GM21723 (cell line): ENCODE measurements at regions not wholly inside any gene's neighbourhood (a gene's known extent, or its start where the extent isn't known, plus 50 kb on each side); places are given as distances from the start of the nearest gene placed in this dataset.
"Not testable (repeated sequence)": the region's sequence is repeated elsewhere in the genome, so short reads cannot be mapped to it uniquely, and the experiment has no call there.

Experiments
- ATAC-seq: cut with Tn5 transposase; IDR thresholded peaks from one replicate; pipeline ENCODE4 v1.9.1; 2021; ENCODE audit warnings: mild to moderate bottlenecking, moderate library complexity; ENCODE audit not compliant: unreplicated experiment

DNA sequence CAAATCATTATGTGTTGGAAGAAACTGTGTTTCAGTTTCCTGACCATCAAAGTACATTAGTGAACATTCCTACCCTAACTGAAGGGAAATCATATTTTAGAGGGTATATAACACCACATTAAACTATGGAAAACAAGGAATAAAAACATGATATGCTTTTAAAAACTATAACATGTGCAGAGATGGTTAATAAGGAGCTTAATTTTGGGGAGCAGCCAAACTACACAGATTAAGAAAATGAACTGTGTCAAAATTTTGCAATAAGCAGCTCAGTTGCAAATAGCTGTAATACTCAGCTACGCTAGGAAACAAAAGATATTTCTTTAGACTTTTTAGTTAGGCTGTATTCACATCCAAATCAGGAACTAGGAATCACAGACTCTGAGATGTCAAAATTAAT is 1115.7 kb upstream of the CELF2 start:
- ATAC-seq: no peak

- ATAC-seq: no peak
Observed at GRCh38 chr10:9910446-9910845, 1107.2 kb upstream of the CELF2 start.

DNA sequence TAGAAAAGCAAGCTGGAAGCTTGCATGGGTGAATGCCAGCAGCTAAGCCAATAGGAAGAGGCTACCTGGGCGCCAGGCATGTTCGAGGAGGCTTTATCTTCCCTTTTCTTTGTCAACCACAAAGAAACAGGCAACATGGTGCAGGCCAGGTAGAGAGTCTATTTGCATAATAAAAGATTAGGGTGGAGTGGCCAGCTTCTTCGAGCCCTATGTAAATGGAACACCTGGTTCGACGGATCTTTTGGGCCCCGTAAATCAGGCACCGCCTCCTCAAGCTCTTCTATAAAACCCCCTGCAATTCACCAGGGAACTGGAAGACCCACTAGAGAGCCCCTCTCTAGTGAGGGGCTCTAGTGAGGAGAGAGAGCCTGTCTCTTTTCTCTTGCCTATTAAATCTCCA is 1106.2 kb upstream of the CELF2 start:
- ATAC-seq: no peak

DNA sequence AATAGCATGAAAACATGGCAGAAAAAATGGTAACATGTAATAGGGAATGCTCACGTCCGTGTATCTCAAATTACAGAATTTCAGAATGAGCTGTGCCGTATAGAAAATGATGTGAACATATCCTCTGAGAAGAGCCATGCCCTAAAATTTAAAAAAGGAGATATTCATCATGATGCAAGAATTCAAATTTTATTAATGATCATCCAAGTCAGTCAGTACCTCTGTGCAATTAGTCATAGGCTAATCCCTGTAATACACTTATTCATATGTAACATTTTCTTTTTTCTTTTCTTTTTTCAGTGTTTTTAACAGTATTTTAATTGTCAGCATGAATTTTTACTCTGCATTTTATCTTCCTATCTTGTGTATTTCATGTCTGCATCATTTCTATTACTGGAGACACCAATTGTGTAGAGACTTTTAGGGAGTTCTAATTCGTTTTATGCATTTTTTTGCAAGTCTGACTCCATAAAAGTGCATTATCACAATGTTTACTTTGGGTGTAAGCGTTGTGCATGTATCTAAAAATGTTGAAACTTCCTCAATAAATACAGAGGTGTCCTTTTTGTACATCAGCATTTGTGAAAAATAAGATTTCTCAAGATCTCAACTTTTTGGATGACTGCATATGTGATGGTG is 1103.7 kb upstream of the CELF2 start:
- ATAC-seq: no peak

DNA sequence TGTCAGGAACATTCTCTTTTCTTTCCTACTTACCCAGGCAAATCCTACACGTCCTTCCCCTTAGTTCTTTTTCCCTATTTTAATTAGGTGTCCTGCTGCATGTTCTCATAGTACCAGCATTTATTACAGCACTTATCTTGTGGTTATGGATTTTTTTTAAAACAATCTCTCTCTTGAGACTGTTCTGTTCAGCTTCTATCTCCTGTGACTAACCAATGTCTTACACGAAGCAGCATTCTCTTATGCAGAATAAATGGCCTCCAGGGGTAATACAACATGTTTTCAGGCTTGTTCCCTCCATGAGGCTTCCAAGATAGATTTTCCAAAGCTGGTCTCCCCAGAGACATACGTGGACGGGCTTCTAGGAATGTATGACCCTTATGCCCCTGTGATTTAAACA is 1096.1 kb upstream of the CELF2 start:
- ATAC-seq: no peak

- no peak for ATAC-seq
Observed at GRCh38 chr10:9922126-9922870, 1095.4 kb upstream of the CELF2 start.

DNA sequence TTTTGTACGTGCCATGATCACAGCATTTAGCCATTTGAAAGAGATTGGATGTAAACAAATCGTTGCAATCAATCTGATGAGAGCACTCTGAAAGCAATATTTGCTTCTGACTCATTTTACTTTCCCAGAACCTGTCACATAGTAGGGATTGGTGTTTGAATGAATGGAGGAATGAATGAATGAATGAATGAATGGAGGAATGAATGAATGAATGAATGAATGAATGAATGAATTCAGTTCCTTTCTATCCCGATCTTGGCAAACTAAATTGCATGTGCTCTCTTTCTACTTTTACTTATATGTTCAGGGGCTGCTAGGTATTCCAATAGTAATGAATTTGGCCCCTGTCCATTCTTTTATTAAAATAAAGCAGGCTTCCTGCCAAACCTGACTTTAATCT is 1091.7 kb upstream of the CELF2 start:
- ATAC-seq: no peak

DNA sequence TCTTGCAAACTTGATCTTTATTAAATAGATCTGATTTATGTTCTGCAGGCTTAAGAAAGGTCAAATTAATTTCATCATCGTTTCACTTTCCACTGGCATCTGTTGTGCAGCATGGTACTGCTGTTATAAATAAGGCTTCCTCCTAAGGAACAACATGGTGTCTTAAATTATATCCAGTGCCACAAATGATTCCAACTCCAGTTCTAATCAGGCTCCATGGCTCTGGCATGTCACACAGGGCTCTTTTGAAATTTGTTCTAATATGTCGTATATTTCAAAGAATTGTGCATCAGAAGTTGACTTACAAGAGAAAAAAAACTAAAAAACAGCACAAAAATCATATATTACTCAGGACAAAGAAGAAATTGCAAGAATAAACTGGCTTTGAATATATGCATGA is 1090.8 kb upstream of the CELF2 start:
- ATAC-seq: no peak

DNA sequence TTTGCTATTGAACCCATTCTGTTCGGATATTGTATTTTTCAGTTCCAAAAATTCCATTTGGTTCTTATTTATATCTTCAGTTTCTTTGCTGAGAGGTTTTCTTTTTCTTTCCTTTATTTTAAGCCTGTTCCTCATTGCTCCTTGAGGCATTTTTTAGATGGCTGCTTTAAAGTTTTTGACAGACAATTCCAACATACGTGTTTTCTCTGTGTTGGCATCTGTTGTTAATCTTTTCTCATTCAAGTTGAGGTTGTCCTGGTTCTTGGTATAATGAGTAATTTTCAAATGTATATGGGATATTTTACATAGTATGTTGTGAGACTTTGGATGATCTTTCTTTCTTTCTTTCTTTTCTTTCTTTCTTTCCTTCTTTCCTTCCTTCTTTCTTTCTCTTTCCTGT is 1078.0 kb upstream of the CELF2 start:
- no peak for ATAC-seq

DNA sequence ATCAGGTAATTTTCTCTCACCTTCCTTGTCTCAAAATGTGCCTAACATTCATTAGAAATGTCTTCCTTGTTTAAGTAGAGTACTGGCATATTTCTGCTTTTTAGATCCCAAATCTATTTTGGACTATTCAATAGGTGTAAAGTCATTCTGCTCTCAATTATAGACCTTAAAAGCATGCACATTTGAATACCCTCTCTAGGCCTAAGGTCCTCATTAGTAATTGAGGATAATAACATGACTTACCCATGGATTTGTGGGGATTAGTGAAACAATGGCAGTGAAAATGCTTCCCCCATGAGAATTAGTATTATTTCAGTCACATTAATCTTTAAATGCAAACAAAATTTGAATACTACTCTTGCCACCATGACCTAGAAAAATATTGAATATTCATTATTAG is 1073.0 kb upstream of the CELF2 start:
- no peak for ATAC-seq

GRCh38 chr10:9950070-9950469 is 1067.6 kb upstream of the CELF2 start:
- no peak for ATAC-seq

- ATAC-seq: no peak
Observed at GRCh38 chr10:9951481-9952257, 1066.0 kb upstream of the CELF2 start.

GRCh38 chr10:9957351-9957750 is 1060.3 kb upstream of the CELF2 start:
- no peak for ATAC-seq

- ATAC-seq: not testable (repeated sequence)
Observed at GRCh38 chr10:9957876-9958275, 1059.8 kb upstream of the CELF2 start.

DNA sequence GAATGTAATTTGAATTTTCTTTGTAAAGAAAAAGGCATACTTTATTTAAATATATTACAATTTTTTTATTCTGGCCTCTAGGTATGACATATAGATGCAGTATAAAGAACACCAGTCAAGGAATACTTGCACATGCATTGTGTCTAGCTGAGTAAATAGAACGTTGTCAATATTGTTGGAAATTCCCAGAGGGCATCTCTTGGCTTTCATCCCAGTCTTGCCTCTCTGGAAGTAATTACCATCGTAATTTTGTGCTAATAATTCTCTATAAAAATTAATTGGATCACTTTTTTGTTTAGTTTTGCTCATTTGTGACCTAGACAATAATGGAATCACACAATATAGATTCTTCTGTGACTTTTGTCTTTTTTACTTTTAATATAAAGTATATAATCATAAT is 1052.3 kb upstream of the CELF2 start:
- ATAC-seq: no peak

GRCh38 chr10:9986786-9987185 is 1030.9 kb upstream of the CELF2 start:
- ATAC-seq: no peak

GRCh38 chr10:9987197-9987596 is 1030.5 kb upstream of the CELF2 start:
- ATAC-seq: no peak

DNA sequence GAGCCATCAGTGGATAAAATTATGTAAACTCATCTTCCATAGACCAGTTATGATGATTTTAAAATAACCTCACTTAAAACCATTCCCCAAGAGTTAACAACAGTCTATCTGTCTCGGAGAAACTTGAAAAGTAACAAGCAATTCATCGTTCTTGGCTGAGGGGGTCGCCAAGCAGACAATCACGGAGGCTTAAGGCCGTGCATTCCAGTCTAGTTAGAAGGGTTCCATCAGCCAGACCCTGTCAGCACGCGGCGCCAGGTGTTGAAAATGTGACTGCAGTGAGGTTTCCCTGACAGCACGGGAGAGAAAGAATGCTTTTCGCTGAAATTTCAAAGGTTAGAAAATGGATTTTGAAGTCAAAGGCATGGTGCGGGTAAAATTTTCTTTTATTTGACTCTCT is 1025.0 kb upstream of the CELF2 start:
- ATAC-seq: no peak

DNA sequence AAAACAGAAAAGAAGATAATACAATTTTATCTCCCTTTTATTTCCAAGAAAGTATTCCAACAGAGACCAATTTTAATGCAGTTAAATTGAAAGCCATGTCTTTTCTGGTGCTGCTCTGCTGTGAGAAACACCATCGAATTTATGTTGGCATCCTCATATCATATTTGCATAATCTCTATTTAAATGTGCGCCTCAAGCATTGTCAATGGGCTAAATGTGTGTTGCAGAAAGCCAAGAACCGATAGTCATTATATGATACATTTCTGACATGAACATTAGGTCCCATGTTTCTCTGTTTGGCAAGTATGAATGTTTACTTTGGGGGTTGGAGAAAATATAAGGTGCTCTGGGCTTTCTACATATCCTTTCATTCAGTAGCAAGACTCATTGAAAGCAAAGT is 1023.5 kb upstream of the CELF2 start:
- ATAC-seq: no peak

- ATAC-seq: no peak
Observed at GRCh38 chr10:9999627-10000026, 1018.0 kb upstream of the CELF2 start.

DNA sequence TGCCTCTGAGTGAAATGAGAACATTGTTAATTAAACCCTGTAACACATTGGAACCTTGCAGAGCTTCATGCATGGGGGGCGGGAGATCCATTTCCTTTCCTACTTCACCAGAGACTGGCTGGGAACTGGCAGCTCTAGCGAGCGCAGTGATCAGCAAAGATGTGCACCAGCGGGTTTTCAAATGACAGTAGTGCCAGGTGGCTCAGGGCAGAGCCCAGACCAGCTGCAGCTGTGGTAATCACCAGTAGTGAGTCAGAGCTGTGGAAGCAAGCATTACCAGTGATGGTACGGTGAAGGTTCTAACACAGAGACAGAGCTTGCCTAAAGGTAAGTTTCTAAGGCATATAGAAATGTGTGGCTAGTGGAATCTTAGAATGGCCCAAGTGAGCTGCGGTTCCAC is 1009.7 kb upstream of the CELF2 start:
- ATAC-seq: no peak

GRCh38 chr10:10010397-10010796 is 1007.3 kb upstream of the CELF2 start:
- no peak for ATAC-seq
